GM23248 (cell line): ENCODE measurements at regions not wholly inside any gene's neighbourhood (a gene's known extent, or its start where the extent isn't known, plus 50 kb on each side); places are given as distances from the start of the nearest gene placed in this dataset.

Experiments
- EZH2 ChIP-seq: fragments of 200-600 bp; sonication (generic); IDR thresholded peaks from 2 replicates; pipeline ENCODE4 v1.6.1; 2018; ENCODE audit warnings: antibody characterized with exemption, mild to moderate bottlenecking; ENCODE audit not compliant: insufficient read depth, poor library complexity, severe bottlenecking
- EZH2phosphoT487 ChIP-seq: fragments of 200-600 bp; sonication (generic); IDR thresholded peaks from 2 replicates; pipeline ENCODE4 v1.6.1; 2018; ENCODE audit warnings: antibody characterized with exemption, moderate library complexity, mild to moderate bottlenecking, low read depth; ENCODE audit not compliant: insufficient read depth

GRCh38 chr9:82584349-82584863, 478.5 kb downstream of the RASEF start:
- TF ChIP-seq EZH2phosphoT487 (no peak), EZH2 (no peak)
